ENCODE measurements at regions not wholly inside any gene's neighbourhood (a gene's known extent, or its start where the extent isn't known, plus 50 kb on each side); places are given as distances from the start of the nearest gene placed in this dataset.
A peak's percentile ranks its signal among the peaks of the same experiment; 100 is the strongest.

DNA sequence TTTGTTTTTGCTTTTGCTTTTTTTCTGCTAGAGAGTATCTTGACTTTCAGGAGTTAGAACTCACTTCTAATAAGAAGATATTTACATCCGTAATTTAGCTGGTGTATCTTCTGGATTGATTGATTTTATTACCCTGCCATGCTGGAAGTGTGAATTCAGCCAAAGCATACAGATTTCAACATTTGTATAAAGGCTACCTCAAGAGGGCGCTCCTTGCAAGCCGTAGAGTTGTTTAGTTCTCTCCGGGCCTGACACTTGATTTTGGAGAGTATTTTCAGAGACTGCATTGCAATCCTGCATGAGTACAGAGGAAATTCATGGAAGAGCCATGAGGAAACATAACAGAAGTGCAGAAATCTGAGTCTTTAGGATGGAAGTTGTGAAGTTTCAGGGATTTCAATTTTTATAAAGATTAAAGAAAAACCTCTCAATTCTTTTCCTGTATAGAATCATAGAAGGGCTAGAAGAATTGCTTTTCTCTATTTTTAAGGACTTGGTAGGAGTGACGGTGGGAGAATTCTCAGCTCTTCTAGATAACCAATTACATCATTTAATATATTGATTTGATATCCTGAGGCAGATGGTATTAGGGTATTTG, 66.7 kb upstream of the TIAM2 start (continued):
- TF ChIP-seq, protein P1, sequence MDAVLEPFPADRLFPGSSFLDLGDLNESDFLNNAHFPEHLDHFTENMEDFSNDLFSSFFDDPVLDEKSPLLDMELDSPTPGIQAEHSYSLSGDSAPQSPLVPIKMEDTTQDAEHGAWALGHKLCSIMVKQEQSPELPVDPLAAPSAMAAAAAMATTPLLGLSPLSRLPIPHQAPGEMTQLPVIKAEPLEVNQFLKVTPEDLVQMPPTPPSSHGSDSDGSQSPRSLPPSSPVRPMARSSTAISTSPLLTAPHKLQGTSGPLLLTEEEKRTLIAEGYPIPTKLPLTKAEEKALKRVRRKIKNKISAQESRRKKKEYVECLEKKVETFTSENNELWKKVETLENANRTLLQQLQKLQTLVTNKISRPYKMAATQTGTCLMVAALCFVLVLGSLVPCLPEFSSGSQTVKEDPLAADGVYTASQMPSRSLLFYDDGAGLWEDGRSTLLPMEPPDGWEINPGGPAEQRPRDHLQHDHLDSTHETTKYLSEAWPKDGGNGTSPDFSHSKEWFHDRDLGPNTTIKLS (IDR thresholded peaks at IDR 0.05; ENCODE audit: borderline replicate concordance, low read depth), result no peak
- no peak for TF ChIP-seq ELF4 (CRISPR knock-in tag; IDR thresholded peaks at IDR 0.05)
- TF ChIP-seq CEBPG (CRISPR knock-in tag; IDR thresholded peaks at IDR 0.05), result no peak
- TF ChIP-seq CEBPG (tag; conservative IDR thresholded peaks at IDR 0.05 in 1 of 2, IDR thresholded peaks at IDR 0.05 in 1 of 2), result peak in 1 of 2 experiments; percentile 39; a peak in 1 of 4 replicates
- no peak for TF ChIP-seq FUS (optimal IDR thresholded peaks at IDR 0.05; ENCODE audit: low read depth, low read length)
- no peak for TF ChIP-seq ZBTB1 (CRISPR knock-in tag; IDR thresholded peaks at IDR 0.05; ENCODE audit: borderline replicate concordance, low read depth)
- TF ChIP-seq, protein P2, sequence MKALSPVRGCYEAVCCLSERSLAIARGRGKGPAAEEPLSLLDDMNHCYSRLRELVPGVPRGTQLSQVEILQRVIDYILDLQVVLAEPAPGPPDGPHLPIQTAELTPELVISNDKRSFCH (CRISPR knock-in tag; IDR thresholded peaks at IDR 0.05), result no peak
- TF ChIP-seq, protein P2 (tag; IDR thresholded peaks at IDR 0.05), result no peak
- TF ChIP-seq ZNF668 (CRISPR knock-in tag; IDR thresholded peaks at IDR 0.05), result no peak
- TF ChIP-seq, protein P3, sequence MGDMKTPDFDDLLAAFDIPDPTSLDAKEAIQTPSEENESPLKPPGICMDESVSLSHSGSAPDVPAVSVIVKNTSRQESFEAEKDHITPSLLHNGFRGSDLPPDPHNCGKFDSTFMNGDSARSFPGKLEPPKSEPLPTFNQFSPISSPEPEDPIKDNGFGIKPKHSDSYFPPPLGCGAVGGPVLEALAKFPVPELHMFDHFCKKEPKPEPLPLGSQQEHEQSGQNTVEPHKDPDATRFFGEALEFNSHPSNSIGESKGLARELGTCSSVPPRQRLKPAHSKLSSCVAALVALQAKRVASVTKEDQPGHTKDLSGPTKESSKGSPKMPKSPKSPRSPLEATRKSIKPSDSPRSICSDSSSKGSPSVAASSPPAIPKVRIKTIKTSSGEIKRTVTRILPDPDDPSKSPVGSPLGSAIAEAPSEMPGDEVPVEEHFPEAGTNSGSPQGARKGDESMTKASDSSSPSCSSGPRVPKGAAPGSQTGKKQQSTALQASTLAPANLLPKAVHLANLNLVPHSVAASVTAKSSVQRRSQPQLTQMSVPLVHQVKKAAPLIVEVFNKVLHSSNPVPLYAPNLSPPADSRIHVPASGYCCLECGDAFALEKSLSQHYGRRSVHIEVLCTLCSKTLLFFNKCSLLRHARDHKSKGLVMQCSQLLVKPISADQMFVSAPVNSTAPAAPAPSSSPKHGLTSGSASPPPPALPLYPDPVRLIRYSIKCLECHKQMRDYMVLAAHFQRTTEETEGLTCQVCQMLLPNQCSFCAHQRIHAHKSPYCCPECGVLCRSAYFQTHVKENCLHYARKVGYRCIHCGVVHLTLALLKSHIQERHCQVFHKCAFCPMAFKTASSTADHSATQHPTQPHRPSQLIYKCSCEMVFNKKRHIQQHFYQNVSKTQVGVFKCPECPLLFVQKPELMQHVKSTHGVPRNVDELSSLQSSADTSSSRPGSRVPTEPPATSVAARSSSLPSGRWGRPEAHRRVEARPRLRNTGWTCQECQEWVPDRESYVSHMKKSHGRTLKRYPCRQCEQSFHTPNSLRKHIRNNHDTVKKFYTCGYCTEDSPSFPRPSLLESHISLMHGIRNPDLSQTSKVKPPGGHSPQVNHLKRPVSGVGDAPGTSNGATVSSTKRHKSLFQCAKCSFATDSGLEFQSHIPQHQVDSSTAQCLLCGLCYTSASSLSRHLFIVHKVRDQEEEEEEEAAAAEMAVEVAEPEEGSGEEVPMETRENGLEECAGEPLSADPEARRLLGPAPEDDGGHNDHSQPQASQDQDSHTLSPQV (IDR thresholded peaks at IDR 0.05), result no peak
- TF ChIP-seq, protein P4, sequence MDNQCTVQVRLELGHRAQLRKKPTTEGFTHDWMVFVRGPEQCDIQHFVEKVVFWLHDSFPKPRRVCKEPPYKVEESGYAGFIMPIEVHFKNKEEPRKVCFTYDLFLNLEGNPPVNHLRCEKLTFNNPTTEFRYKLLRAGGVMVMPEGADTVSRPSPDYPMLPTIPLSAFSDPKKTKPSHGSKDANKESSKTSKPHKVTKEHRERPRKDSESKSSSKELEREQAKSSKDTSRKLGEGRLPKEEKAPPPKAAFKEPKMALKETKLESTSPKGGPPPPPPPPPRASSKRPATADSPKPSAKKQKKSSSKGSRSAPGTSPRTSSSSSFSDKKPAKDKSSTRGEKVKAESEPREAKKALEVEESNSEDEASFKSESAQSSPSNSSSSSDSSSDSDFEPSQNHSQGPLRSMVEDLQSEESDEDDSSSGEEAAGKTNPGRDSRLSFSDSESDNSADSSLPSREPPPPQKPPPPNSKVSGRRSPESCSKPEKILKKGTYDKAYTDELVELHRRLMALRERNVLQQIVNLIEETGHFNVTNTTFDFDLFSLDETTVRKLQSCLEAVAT (IDR thresholded peaks at IDR 0.05), result no peak
- TF ChIP-seq RAD21 (CRISPR knock-in tag; conservative IDR thresholded peaks at IDR 0.05 in 1 of 2, IDR thresholded peaks at IDR 0.05 in 1 of 2), result peak; percentile 91 to 93
- no peak for TF ChIP-seq MCM5 (IDR thresholded peaks at IDR 0.05; ENCODE audit: low read depth)
- TF ChIP-seq TEAD4 (IDR thresholded peaks at IDR 0.05; ENCODE audit: low read length), result 0 out of 2 replicates have a peak, but pooled peaks have one; percentile 18
- no peak for TF ChIP-seq TEAD4 (CRISPR knock-in tag; IDR thresholded peaks at IDR 0.05; ENCODE audit: borderline replicate concordance)
- TF ChIP-seq ATF1 (CRISPR knock-in tag; IDR thresholded peaks at IDR 0.05), result no peak
- no peak for TF ChIP-seq ATF1 (tag; IDR thresholded peaks at IDR 0.05)
- TF ChIP-seq U2AF1 (optimal IDR thresholded peaks at IDR 0.05; ENCODE audit: low read depth, low read length), result no peak
- TF ChIP-seq, protein P5, sequence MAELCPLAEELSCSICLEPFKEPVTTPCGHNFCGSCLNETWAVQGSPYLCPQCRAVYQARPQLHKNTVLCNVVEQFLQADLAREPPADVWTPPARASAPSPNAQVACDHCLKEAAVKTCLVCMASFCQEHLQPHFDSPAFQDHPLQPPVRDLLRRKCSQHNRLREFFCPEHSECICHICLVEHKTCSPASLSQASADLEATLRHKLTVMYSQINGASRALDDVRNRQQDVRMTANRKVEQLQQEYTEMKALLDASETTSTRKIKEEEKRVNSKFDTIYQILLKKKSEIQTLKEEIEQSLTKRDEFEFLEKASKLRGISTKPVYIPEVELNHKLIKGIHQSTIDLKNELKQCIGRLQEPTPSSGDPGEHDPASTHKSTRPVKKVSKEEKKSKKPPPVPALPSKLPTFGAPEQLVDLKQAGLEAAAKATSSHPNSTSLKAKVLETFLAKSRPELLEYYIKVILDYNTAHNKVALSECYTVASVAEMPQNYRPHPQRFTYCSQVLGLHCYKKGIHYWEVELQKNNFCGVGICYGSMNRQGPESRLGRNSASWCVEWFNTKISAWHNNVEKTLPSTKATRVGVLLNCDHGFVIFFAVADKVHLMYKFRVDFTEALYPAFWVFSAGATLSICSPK (IDR thresholded peaks at IDR 0.05; ENCODE audit: borderline replicate concordance), result no peak
- TF ChIP-seq ZNF41 (CRISPR knock-in tag; conservative IDR thresholded peaks at IDR 0.05), result no peak

Data from K562 (cell line).